ENCODE measurements at regions not wholly inside any gene's neighbourhood (a gene's known extent, or its start where the extent isn't known, plus 50 kb on each side); places are given as distances from the start of the nearest gene placed in this dataset.

DNA sequence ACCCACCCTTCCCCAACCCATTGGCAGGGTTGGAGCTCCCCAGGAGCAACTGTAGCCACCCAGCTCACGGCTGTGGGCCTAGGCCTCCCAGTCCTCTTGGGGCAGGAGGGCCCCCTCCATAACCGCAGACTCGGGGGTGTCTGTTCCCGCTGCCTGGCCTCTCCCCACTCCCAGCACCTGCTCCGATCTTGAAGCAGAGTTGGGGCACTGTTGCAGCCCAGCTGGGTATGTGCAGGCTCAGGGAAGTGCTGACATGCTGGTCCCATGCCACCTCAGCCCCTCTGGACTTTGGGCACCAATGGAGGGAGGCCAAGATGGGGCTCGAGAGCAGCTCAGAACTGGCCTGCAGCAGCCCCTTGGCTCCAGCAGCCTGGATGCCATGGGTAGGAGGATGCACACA, 54.8 kb upstream of the KRTAP11-1 start:
- TF ChIP-seq, protein P1, sequence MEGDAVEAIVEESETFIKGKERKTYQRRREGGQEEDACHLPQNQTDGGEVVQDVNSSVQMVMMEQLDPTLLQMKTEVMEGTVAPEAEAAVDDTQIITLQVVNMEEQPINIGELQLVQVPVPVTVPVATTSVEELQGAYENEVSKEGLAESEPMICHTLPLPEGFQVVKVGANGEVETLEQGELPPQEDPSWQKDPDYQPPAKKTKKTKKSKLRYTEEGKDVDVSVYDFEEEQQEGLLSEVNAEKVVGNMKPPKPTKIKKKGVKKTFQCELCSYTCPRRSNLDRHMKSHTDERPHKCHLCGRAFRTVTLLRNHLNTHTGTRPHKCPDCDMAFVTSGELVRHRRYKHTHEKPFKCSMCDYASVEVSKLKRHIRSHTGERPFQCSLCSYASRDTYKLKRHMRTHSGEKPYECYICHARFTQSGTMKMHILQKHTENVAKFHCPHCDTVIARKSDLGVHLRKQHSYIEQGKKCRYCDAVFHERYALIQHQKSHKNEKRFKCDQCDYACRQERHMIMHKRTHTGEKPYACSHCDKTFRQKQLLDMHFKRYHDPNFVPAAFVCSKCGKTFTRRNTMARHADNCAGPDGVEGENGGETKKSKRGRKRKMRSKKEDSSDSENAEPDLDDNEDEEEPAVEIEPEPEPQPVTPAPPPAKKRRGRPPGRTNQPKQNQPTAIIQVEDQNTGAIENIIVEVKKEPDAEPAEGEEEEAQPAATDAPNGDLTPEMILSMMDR (IDR thresholded peaks at IDR 0.05), result no peak
- TF ChIP-seq EZH2 (IDR thresholded peaks at IDR 0.05; ENCODE audit: borderline replicate concordance, insufficient read depth, low read depth, low read length, poor library complexity, severe bottlenecking), result no peak
